ENCODE measurements at regions not wholly inside any gene's neighbourhood (a gene's known extent, or its start where the extent isn't known, plus 50 kb on each side); places are given as distances from the start of the nearest gene placed in this dataset.

DNA sequence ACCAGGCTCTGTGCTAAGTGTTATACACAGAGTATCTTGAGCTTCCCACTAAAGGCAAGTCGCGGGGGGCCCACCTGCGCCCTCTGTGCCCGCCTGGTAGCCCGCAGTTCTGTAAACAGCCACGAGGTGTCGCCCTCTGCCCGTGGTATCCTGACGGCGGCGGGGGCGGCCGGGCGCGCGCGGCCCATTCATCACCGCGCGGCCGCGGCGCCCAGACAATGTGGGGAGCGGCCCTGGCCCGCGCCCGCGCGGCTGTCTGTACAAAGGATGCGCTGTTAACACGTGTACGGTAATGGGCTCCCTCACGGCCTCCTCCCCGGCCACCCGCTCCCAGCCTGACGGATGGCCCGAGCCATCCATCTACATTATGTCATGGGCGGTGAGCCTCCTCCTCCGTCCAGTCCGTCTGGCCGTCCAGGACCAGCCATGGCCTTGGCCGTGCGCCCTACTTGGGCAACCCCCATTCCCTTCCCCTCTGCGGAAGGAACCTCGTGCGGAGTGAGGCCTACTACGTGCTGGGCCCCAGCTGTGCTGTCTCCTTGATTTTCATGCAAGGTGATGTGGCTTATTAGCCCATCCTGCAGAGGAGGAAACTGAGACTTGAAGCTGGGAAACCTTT is 99.4 kb downstream of the MIAT start:
- H3K36me3 ChIP-seq = no peaks in the 10 kb centered on the region
- no peaks in the 10 kb centered on the region for H3K9me3 ChIP-seq
- TF ChIP-seq, protein P1, sequence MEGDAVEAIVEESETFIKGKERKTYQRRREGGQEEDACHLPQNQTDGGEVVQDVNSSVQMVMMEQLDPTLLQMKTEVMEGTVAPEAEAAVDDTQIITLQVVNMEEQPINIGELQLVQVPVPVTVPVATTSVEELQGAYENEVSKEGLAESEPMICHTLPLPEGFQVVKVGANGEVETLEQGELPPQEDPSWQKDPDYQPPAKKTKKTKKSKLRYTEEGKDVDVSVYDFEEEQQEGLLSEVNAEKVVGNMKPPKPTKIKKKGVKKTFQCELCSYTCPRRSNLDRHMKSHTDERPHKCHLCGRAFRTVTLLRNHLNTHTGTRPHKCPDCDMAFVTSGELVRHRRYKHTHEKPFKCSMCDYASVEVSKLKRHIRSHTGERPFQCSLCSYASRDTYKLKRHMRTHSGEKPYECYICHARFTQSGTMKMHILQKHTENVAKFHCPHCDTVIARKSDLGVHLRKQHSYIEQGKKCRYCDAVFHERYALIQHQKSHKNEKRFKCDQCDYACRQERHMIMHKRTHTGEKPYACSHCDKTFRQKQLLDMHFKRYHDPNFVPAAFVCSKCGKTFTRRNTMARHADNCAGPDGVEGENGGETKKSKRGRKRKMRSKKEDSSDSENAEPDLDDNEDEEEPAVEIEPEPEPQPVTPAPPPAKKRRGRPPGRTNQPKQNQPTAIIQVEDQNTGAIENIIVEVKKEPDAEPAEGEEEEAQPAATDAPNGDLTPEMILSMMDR (IDR thresholded peaks at IDR 0.05) = peak; percentile 18 to 84 (median 82)
- TF ChIP-seq POLR2A (IDR thresholded peaks at IDR 0.05) = no peak
- H3K27me3 ChIP-seq = no peaks in the 10 kb centered on the region
- peak overlapping the region in 2 of 4 donors; percentile 22 to 33 for H3K4me3 ChIP-seq
- H3K27ac ChIP-seq = no peak overlapping the region
- DNase-seq = peak in 2 of 3 donors; percentile 64 to 67
- H3K4me1 ChIP-seq = peaks cover 0 to 4% (median 0%) of the 10 kb centered on the region in 4 donors

DNA sequence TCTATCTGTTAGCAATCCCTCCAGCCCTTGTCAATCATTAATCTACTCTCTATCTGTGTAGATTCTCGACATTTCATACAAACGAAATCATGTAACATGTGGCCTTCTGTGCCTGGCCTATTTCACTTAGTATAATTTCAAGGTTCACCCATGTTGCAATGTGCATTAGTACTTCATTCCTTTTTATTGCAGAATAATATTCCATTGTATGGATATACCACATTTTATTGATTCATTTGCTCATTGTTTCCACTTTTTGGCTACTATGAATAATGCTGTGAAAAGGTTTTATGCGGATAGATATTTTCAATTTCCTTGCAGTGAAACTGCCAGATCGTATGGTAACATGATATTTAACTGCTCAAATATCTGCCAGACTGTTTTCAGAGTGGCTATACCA is 100.1 kb downstream of the MIAT start:
- Histone ChIP-seq H3K27ac (no peak overlapping the region), H3K4me3 (no peak overlapping the region), H3K9me3 (no peaks in the 10 kb centered on the region), H3K4me1 (peaks cover 0 to 4% (median 0%) of the 10 kb centered on the region in 4 donors), H3K36me3 (no peaks in the 10 kb centered on the region), H3K27me3 (no peaks in the 10 kb centered on the region)
- DNase-seq = no peak
- TF ChIP-seq POLR2A (IDR thresholded peaks at IDR 0.05) = no peak
- TF ChIP-seq, protein P1 (IDR thresholded peaks at IDR 0.05) = no peak

DNA sequence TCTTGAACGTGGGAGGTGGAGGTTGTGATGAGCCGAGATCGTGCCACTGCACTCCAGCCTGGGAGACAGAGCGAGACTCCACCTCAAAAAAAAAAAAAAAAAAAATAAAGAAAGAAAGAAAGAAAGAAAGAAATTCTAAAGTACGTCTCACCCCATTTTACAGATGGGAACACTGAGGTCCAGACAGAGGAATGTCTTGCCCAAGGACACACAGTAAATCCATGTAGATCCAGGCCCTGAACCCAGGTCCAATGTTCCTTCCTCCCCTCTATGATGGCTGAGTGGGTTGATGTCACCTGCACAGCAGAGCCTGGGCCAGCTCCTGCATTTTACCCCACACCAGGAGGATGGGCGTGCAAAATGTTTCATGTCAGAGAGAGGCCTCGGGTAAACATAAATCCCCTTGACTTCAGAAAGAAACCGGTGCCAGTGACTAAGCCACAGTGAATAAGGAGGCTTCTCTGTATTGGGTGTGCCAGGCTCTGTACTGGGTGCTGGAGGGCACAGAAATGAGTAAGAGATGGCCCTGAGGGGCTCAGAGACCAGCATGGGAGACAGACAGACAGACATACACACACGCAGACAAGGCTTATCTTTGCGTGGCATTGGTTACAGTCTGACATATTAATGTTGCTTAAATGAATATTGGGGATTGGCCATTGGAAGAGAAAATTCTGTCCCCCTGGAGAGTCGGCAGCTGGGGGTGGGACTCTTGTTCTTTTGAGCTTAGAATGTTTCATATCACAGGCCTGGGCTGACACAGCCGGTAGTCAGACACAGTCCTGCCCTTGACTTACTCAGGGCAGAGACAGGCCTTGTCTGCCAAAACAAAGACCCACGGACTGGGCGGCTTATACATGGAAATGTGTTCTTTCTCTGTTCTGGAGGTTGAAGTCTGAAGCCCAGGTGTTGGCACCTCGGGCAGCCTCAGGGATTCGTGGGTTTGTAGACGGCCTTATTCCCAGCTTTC is 105.4 kb downstream of the MIAT start:
- H3K4me1 ChIP-seq = no peaks in the 10 kb centered on the region
- peaks cover 0 to 7% (median 0%) of the 10 kb centered on the region in 4 donors for H3K9me3 ChIP-seq
- DNase-seq = no peak
- TF ChIP-seq POLR2A (IDR thresholded peaks at IDR 0.05) = no peak
- TF ChIP-seq, protein P1 (IDR thresholded peaks at IDR 0.05) = no peak
- H3K36me3 ChIP-seq = no peaks in the 10 kb centered on the region
- H3K27me3 ChIP-seq = no peaks in the 10 kb centered on the region
- no peak overlapping the region for H3K27ac ChIP-seq
- H3K4me3 ChIP-seq = no peak overlapping the region

DNA sequence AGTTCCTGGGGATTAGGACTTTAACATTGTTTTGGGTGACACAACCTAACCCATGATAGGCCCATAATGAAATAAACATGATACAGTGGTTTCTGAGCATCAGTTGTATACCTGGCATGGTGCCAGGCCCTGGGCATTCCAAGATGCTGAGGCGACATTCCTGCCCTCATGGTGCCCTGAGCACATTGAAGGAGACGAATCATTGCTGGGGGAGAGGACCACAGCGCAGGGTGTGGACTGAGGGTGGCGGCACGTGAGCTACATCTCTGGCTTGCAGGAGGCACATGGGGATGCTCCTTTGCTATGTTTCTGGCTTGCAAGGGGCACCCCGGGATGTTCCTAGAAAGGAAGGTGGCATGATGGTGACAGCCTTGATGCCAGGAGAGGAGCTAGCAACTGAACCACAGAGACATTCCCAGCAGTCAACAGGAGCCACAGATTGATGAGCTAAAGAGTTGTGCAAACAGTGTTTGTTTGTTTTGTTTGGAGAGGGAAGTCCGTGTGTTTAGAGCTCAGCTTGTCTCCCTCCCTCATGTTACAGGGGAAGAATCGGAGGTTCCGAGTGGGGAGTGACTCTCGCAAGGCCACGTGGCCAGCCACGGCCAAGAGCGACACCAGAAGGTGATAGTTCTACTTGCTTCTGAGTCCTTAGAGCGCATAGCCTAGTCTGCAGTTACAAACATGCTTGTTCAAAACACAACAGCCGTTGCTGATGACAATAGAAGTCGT is 106.4 kb downstream of the MIAT start:
- H3K36me3 ChIP-seq = no peaks in the 10 kb centered on the region
- peaks cover 0 to 7% (median 0%) of the 10 kb centered on the region in 4 donors for H3K9me3 ChIP-seq
- no peak overlapping the region for H3K4me3 ChIP-seq
- TF ChIP-seq POLR2A (IDR thresholded peaks at IDR 0.05) = no peak
- TF ChIP-seq, protein P1 (IDR thresholded peaks at IDR 0.05) = no peak
- no peaks in the 10 kb centered on the region for H3K4me1 ChIP-seq
- no peak for DNase-seq
- no peaks in the 10 kb centered on the region for H3K27me3 ChIP-seq
- no peak overlapping the region for H3K27ac ChIP-seq

DNA sequence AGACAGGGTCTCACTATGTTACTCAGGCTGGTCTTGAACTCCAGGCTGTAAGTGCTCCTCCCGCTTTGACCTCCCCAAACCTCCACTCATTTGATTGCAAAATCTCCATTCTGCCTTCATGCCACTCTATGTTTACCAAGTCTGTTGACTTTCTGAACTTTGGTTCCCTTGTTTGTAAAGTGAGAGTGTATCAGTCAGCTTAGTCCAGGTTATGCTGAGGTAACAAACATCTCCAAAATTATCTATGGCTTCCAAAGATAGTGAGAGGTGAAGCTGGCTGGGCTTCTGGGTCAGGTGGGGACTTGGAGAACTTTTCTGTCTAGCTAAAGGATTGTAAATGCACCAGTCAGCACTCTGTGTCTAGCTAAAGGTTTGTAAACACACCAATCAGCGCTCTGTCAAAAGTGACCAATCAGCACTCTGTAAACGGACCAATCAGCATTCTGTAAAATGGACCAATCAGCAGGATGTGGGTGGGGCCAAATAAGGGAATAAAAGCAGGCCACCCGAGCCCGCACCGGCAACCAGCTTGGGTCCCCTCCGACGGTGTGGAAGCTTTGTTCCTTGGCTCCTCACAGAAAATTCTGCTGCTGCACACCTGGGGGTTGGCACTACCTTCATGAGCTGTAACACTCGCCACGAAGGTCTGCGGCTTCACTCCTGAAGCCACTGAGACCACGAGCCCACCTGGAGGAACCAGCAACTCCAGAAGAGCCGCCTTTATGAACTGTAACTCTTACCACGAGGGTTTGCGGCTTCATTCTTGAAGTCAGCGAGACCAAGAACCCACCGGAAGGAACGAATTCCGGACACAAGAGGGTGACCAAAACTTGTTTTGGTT is 109.3 kb downstream of the MIAT start:
- no peak for DNase-seq
- Histone ChIP-seq H3K4me3 (no peak overlapping the region), H3K9me3 (peaks cover 0 to 7% (median 0%) of the 10 kb centered on the region in 4 donors), H3K27me3 (no peaks in the 10 kb centered on the region), H3K36me3 (no peaks in the 10 kb centered on the region), H3K27ac (no peak overlapping the region), H3K4me1 (no peaks in the 10 kb centered on the region)
- TF ChIP-seq POLR2A (IDR thresholded peaks at IDR 0.05) = no peak
- TF ChIP-seq, protein P1 (IDR thresholded peaks at IDR 0.05) = no peak

Measured in Peyer's patch (tissue), 4 donors.